Gastrocnemius medialis (tissue), 4 donors: ENCODE measurements at regions not wholly inside any gene's neighbourhood (a gene's known extent, or its start where the extent isn't known, plus 50 kb on each side); places are given as distances from the start of the nearest gene placed in this dataset.

Experiments
- ATAC-seq, 2 donors: fragments of 150-250 bp; one replicate each; pipeline ENCODE4 v1.9.1; 2016
- DNase-seq, 2 donors: peaks; one replicate each; pipeline ENCODE4 v3.0.0-alpha.2; 2019
- H3K27ac ChIP-seq, 4 donors: fragments of 200-600 bp; sonication (generic); 1 replicate in 1 of 4; 2 replicates in 3 of 4; pipeline ENCODE4 v1.5.1; 2016 to 2018; ENCODE audit warnings: mild to moderate bottlenecking in 2 of 4, moderate library complexity in 1 of 4
- H3K27me3 ChIP-seq, 3 donors: fragments of 200-600 bp; sonication (generic) in 2 of 3; 1 replicate in 1 of 3; 2 replicates in 2 of 3; pipeline versions ENCODE4 v1.5.1 to v1.6.0; 2016 to 2019; ENCODE audit warnings: mild to moderate bottlenecking in 1 of 3, moderate library complexity in 1 of 3
- H3K36me3 ChIP-seq, 2 donors: fragments of 200-600 bp; sonication (generic) in 1 of 2; one replicate each; pipeline ENCODE4 v1.5.1; 2017 to 2018
- H3K4me1 ChIP-seq, 2 donors: fragments of 200-600 bp; sonication (generic) in 1 of 2; one replicate each; pipeline ENCODE4 v1.5.1; 2016 to 2017; ENCODE audit warnings: mild to moderate bottlenecking in 2 of 2
- H3K4me3 ChIP-seq, 4 donors: fragments of 200-600 bp; sonication (generic) in 3 of 4; 1 replicate in 1 of 4; 2 replicates in 3 of 4; pipeline ENCODE4 v1.5.1; 2016 to 2019; ENCODE audit warnings: mild to moderate bottlenecking in 2 of 4
- H3K9me3 ChIP-seq, 3 donors: fragments of 200-600 bp; sonication (generic) in 2 of 3; 1 replicate in 1 of 3; 2 replicates in 2 of 3; pipeline ENCODE4 v1.5.1; 2016 to 2019
- CTCF ChIP-seq, 5 experiments: fragments of 450-650 bp in 3 of 5; fragments of 200-600 bp in 2 of 5; sonication (generic) in 2 of 5; IDR thresholded peaks in 4 of 5; conservative IDR thresholded peaks in 1 of 5; 1 replicate in 4 of 5; 2 replicates in 1 of 5; pipeline ENCODE4 v1.5.1; 2016 to 2019; ENCODE audit warnings: antibody characterized with exemption in 5 of 5, mild to moderate bottlenecking in 3 of 5, moderate library complexity in 3 of 5
- POLR2A ChIP-seq, 2 donors: fragments of 450-650 bp; IDR thresholded peaks; one replicate each; pipeline ENCODE4 v1.6.1; 2017; ENCODE audit warnings: antibody characterized with exemption in 2 of 2, mild to moderate bottlenecking in 2 of 2, moderate library complexity in 2 of 2
- in situ Hi-C, 4 donors: fragments of 200-750 bp; cut with MboI; loops; one replicate each; pipeline versions ENCODE4 v1.15.0 to v1.8.0; 2017; ENCODE audit warnings: low sequenced_read_pairs in 4 of 4
- intact Hi-C: fragments of 100-400 bp; cut with DNase I; formaldehyde crosslinking; loops from one replicate; pipeline ENCODE4 v1.15.1; 2023; ENCODE audit warnings: low total_unique reads

GRCh38 chr6:130682066-130682465, 145.1 kb upstream of the SMLR1 start:
- no peaks in the 10 kb centered on the region for H3K36me3 ChIP-seq
- no peak for ATAC-seq
- DNase-seq = no peak
- H3K9me3 ChIP-seq = no peaks in the 10 kb centered on the region
- peaks cover 0 to 5% of the 10 kb centered on the region in 2 donors for H3K4me1 ChIP-seq
- in situ Hi-C loops = no loop called here
- H3K27ac ChIP-seq = no peak overlapping the region
- intact Hi-C loops = no loop called here
- TF ChIP-seq POLR2A (IDR thresholded peaks at IDR 0.05) = no peak
- no peak for TF ChIP-seq CTCF (IDR thresholded peaks at IDR 0.05 in 4 of 5, conservative IDR thresholded peaks at IDR 0.05 in 1 of 5)
- H3K4me3 ChIP-seq = no peak overlapping the region
- no peaks in the 10 kb centered on the region for H3K27me3 ChIP-seq

- no peaks in the 10 kb centered on the region for H3K36me3 ChIP-seq
- H3K4me1 ChIP-seq = peaks cover 0 to 5% of the 10 kb centered on the region in 2 donors
- in situ Hi-C loops = no loop called here
- no peaks in the 10 kb centered on the region for H3K9me3 ChIP-seq
- H3K4me3 ChIP-seq = no peak overlapping the region
- intact Hi-C loops = no loop called here
- no peak for ATAC-seq
- no peak for DNase-seq
- no peak overlapping the region for H3K27ac ChIP-seq
- TF ChIP-seq CTCF (IDR thresholded peaks at IDR 0.05 in 4 of 5, conservative IDR thresholded peaks at IDR 0.05 in 1 of 5) (no peak), POLR2A (IDR thresholded peaks at IDR 0.05) (no peak)
- no peaks in the 10 kb centered on the region for H3K27me3 ChIP-seq
Measured at GRCh38 chr6:130683761-130684517, 143.3 kb upstream of the SMLR1 start.

- ATAC-seq (no peak), DNase-seq (no peak)
- intact Hi-C loops (no loop called here), in situ Hi-C loops (no loop called here)
- Histone ChIP-seq H3K4me3 (no peak overlapping the region), H3K27ac (no peak overlapping the region), H3K9me3 (no peaks in the 10 kb centered on the region), H3K36me3 (no peaks in the 10 kb centered on the region), H3K27me3 (no peaks in the 10 kb centered on the region), H3K4me1 (no peaks in the 10 kb centered on the region)
- TF ChIP-seq CTCF (IDR thresholded peaks at IDR 0.05 in 4 of 5, conservative IDR thresholded peaks at IDR 0.05 in 1 of 5) (no peak), POLR2A (IDR thresholded peaks at IDR 0.05) (no peak)
Measured at GRCh38 chr6:130692659-130693058, 134.5 kb upstream of the SMLR1 start.

- intact Hi-C loops = no loop called here
- ATAC-seq = no peak
- TF ChIP-seq POLR2A (IDR thresholded peaks at IDR 0.05) (no peak), CTCF (IDR thresholded peaks at IDR 0.05 in 4 of 5, conservative IDR thresholded peaks at IDR 0.05 in 1 of 5) (no peak)
Measured at GRCh38 chr6:130693944-130694343, 133.3 kb upstream of the SMLR1 start.

GRCh38 chr6:130694606-130695005, 132.6 kb upstream of the SMLR1 start:
- TF ChIP-seq POLR2A (IDR thresholded peaks at IDR 0.05) (no peak), CTCF (IDR thresholded peaks at IDR 0.05 in 4 of 5, conservative IDR thresholded peaks at IDR 0.05 in 1 of 5) (no peak)
- ATAC-seq (no peak), DNase-seq (no peak)
- H3K27ac ChIP-seq = no peak overlapping the region
- no peaks in the 10 kb centered on the region for H3K4me1 ChIP-seq
- in situ Hi-C loops = no loop called here
- no peaks in the 10 kb centered on the region for H3K36me3 ChIP-seq
- no peaks in the 10 kb centered on the region for H3K9me3 ChIP-seq
- H3K27me3 ChIP-seq = no peaks in the 10 kb centered on the region
- intact Hi-C loops = no loop called here
- no peak overlapping the region for H3K4me3 ChIP-seq

More at GRCh38 chr6:130693944-130694343, 133.3 kb upstream of the SMLR1 start:
- Histone ChIP-seq H3K9me3 (no peaks in the 10 kb centered on the region), H3K36me3 (no peaks in the 10 kb centered on the region), H3K27me3 (no peaks in the 10 kb centered on the region), H3K4me1 (no peaks in the 10 kb centered on the region), H3K4me3 (no peak overlapping the region), H3K27ac (no peak overlapping the region)
- no peak for DNase-seq
- in situ Hi-C loops = no loop called here
